Non-pigmented ciliary epithelial cell (primary cell): ENCODE measurements at regions not wholly inside any gene's neighbourhood (a gene's known extent, or its start where the extent isn't known, plus 50 kb on each side); places are given as distances from the start of the nearest gene placed in this dataset.
A peak's percentile ranks its signal among the peaks of the same experiment; 100 is the strongest.
"Not testable (repeated sequence)": the region's sequence is repeated elsewhere in the genome, so short reads cannot be mapped to it uniquely, and the experiment has no call there.

Experiments used
- DNase-seq: peaks from one replicate; pipeline ENCODE4 v3.0.0-alpha.2; 2010; ENCODE audit warnings: low read depth

GRCh38 chr5:56421246-56422075 is 188.3 kb upstream of the ANKRD55 start:
- DNase-seq: no peak

GRCh38 chr5:56420323-56420722 is 187.2 kb upstream of the ANKRD55 start:
- no peak for DNase-seq

GRCh38 chr5:56419667-56420066 is 186.5 kb upstream of the ANKRD55 start:
- DNase-seq: no peak

- DNase-seq: peak; percentile 76
These were observed 182.2 kb upstream of the ANKRD55 start for GRCh38 chr5:56415356-56415765.

- no peak for DNase-seq
These were observed 180.9 kb upstream of the ANKRD55 start for GRCh38 chr5:56414066-56414465.

- no peak for DNase-seq
These were observed 180.4 kb upstream of the ANKRD55 start for GRCh38 chr5:56413546-56413945.

- no peak for DNase-seq
These were observed 179.7 kb upstream of the ANKRD55 start for GRCh38 chr5:56412601-56413379.

- DNase-seq: no peak
These were observed 177.6 kb upstream of the ANKRD55 start for GRCh38 chr5:56410696-56411095.

GRCh38 chr5:56409331-56410190 is 176.4 kb upstream of the ANKRD55 start:
- DNase-seq: peak; percentile 87

- DNase-seq: no peak
These were observed 173.7 kb upstream of the ANKRD55 start for GRCh38 chr5:56406838-56407237.

GRCh38 chr5:56406221-56406620 is 173.1 kb upstream of the ANKRD55 start:
- DNase-seq: no peak

- no peak for DNase-seq
These were observed 172.2 kb upstream of the ANKRD55 start for GRCh38 chr5:56405116-56405908.

- no peak for DNase-seq
These were observed 169.4 kb upstream of the ANKRD55 start for GRCh38 chr5:56402266-56403220.

GRCh38 chr5:56397796-56398195 is 164.7 kb upstream of the ANKRD55 start:
- not testable (repeated sequence) for DNase-seq

GRCh38 chr5:56396634-56397033 is 163.5 kb upstream of the ANKRD55 start:
- DNase-seq: no peak

GRCh38 chr5:56389261-56389660 is 156.1 kb upstream of the ANKRD55 start:
- DNase-seq: no peak

- DNase-seq: no peak
These were observed 155.3 kb upstream of the ANKRD55 start for GRCh38 chr5:56388229-56388985.

GRCh38 chr5:56386046-56386445 is 152.9 kb upstream of the ANKRD55 start:
- DNase-seq: no peak

- DNase-seq: no peak
These were observed 151.1 kb upstream of the ANKRD55 start for GRCh38 chr5:56384186-56384585.

GRCh38 chr5:56383761-56384160 is 150.6 kb upstream of the ANKRD55 start:
- DNase-seq: no peak
